Keratinocyte (primary cell): ENCODE measurements at regions not wholly inside any gene's neighbourhood (a gene's known extent, or its start where the extent isn't known, plus 50 kb on each side); places are given as distances from the start of the nearest gene placed in this dataset.

Source experiments
- DNase-seq: peaks from one replicate; pipeline ENCODE4 v3.0.0-alpha.2; 2011; ENCODE audit warnings: low read depth, missing footprints, low spot score
- FAIRE-seq: peaks from 2 replicates; lab custom pipeline; 2011; peaks lifted over from hg19 to GRCh38; lab: Jason Lieb, UNC
- H2AFZ ChIP-seq: 2 replicates; pipeline ENCODE4 v1.6.0; 2012; ENCODE audit warnings: low read length, control low read depth, inconsistent platforms; ENCODE audit not compliant: control insufficient read depth
- H3K27ac ChIP-seq: 2 replicates; pipeline ENCODE4 v1.5.1; 2011; ENCODE audit warnings: low read length; ENCODE audit not compliant: control insufficient read depth, insufficient read depth
- H3K27me3 ChIP-seq: 3 replicates; pipeline ENCODE4 v1.6.0; 2011; ENCODE audit warnings: low read length; ENCODE audit not compliant: control insufficient read depth, insufficient read depth; ENCODE audit errors: extremely low read depth
- H3K36me3 ChIP-seq, 2 experiments: 2 replicates in 1 of 2; 3 replicates in 1 of 2; pipeline ENCODE4 v1.5.1; 2011; ENCODE audit warnings: low read length in 2 of 2, mild to moderate bottlenecking in 1 of 2; ENCODE audit not compliant: control insufficient read depth in 2 of 2, insufficient read depth in 2 of 2; ENCODE audit errors: extremely low read depth in 1 of 2
- H3K4me1 ChIP-seq: 3 replicates; pipeline ENCODE4 v1.5.1; 2011; ENCODE audit warnings: low read length; ENCODE audit not compliant: control insufficient read depth, insufficient read depth; ENCODE audit errors: extremely low read depth
- H3K4me2 ChIP-seq: 3 replicates; pipeline ENCODE4 v1.6.0; 2011; ENCODE audit warnings: low read depth, low read length; ENCODE audit not compliant: control insufficient read depth, insufficient read depth; ENCODE audit errors: extremely low read depth
- H3K4me3 ChIP-seq, 3 experiments: fragments of 200-600 bp in 1 of 3; sonication (generic) in 1 of 3; 2 replicates in 2 of 3; 3 replicates in 1 of 3; pipeline ENCODE4 v1.5.1; 2011 to 2016; ENCODE audit warnings: low read length in 3 of 3, mild to moderate bottlenecking in 3 of 3, control low read depth in 2 of 3, inconsistent platforms in 1 of 3, low read depth in 1 of 3, mixed read lengths in 1 of 3, mixed run types in 1 of 3, moderate library complexity in 1 of 3; ENCODE audit not compliant: control insufficient read depth in 2 of 3, insufficient read depth in 2 of 3; ENCODE audit errors: extremely low read depth in 1 of 3
- H3K79me2 ChIP-seq: 2 replicates; pipeline ENCODE4 v1.6.0; 2012; ENCODE audit warnings: low read length; ENCODE audit not compliant: control insufficient read depth, insufficient read depth
- H3K9ac ChIP-seq: 3 replicates; pipeline ENCODE4 v1.6.0; 2011; ENCODE audit warnings: low read length; ENCODE audit not compliant: control insufficient read depth, insufficient read depth; ENCODE audit errors: extremely low read depth
- H3K9me1 ChIP-seq: 3 replicates; pipeline ENCODE4 v1.6.0; 2011; ENCODE audit warnings: low read length; ENCODE audit not compliant: control insufficient read depth, insufficient read depth; ENCODE audit errors: extremely low read depth
- H3K9me3 ChIP-seq: 2 replicates; pipeline ENCODE4 v1.5.1; 2012; ENCODE audit warnings: low read depth, low read length; ENCODE audit not compliant: control insufficient read depth
- H4K20me1 ChIP-seq: 3 replicates; pipeline ENCODE4 v1.6.0; 2011; ENCODE audit warnings: low read length; ENCODE audit not compliant: control insufficient read depth, insufficient read depth; ENCODE audit errors: extremely low read depth
- EZH2 ChIP-seq: IDR thresholded peaks from one replicate; pipeline ENCODE4 v1.6.1; 2012; ENCODE audit warnings: inconsistent platforms, mild to moderate bottlenecking, low read length, moderate library complexity
- dilution Hi-C: fragments of 300-500 bp; cut with MboI; formaldehyde crosslinking; loops from one replicate; pipeline ENCODE4 v1.7.0; 2020; ENCODE audit warnings: low sequenced_read_pairs; ENCODE audit not compliant: extremely low pct_ligation_motif_present
- TF ChIP-seq, protein P1 (sequence below), 3 experiments: IDR thresholded peaks in 1 of 3; conservative IDR thresholded peaks in 1 of 3; optimal IDR thresholded peaks in 1 of 3; 2 replicates in 2 of 3; 3 replicates in 1 of 3; pipeline versions ENCODE3 to v1.5.1; 2011; ENCODE audit warnings: low read length in 3 of 3, mild to moderate bottlenecking in 3 of 3, moderate library complexity in 2 of 3, control low read depth in 1 of 3, inconsistent platforms in 1 of 3; ENCODE audit not compliant: insufficient read depth in 2 of 3; ENCODE audit errors: extremely low read depth in 1 of 3

DNA sequence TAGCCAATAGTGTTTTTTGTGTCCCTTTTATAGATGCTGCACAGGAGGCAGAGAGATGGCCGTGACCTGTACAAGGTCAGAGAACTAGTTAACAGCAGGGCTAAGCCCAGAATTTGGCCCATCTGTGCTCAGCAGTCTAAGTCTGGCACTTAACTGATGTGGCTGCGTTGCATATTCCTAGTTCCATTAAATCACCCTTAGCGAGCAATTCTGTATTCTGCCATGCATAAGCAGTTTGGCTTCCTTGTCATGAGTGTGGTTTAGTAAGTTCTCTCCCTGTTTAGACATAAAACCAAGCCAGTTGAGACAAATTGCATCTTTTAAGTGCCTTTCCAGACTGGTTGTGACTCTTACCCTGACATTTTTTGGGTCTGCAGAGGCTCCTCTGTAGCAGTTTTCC lies 230.6 kb upstream of the TENM4 start:
- dilution Hi-C loops = no loop called here
- FAIRE-seq = no peak

DNA sequence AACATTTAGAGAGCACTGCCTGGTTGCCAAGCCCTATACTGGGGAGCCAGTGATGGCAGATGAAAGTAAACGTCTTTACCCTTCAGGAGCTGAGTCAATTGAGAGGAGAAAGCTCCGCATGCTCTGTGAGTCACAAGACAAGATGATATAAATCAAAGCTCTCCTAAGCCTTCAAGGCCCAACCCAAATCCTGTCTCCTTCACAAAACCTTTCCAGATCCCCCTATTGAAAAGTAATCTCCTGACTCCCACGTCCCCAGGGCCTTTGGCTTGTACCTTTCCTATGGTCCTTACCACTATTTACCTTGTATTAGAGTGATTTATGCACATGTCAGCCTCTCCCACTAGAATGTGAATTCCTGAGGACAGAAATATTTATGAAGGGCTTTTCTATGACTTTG lies 230.1 kb upstream of the TENM4 start:
- H3K4me2 ChIP-seq = no peak overlapping the region
- no peak for TF ChIP-seq EZH2
- TF ChIP-seq, protein P1, sequence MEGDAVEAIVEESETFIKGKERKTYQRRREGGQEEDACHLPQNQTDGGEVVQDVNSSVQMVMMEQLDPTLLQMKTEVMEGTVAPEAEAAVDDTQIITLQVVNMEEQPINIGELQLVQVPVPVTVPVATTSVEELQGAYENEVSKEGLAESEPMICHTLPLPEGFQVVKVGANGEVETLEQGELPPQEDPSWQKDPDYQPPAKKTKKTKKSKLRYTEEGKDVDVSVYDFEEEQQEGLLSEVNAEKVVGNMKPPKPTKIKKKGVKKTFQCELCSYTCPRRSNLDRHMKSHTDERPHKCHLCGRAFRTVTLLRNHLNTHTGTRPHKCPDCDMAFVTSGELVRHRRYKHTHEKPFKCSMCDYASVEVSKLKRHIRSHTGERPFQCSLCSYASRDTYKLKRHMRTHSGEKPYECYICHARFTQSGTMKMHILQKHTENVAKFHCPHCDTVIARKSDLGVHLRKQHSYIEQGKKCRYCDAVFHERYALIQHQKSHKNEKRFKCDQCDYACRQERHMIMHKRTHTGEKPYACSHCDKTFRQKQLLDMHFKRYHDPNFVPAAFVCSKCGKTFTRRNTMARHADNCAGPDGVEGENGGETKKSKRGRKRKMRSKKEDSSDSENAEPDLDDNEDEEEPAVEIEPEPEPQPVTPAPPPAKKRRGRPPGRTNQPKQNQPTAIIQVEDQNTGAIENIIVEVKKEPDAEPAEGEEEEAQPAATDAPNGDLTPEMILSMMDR (optimal IDR thresholded peaks at IDR 0.05 in 1 of 3, IDR thresholded peaks at IDR 0.05 in 1 of 3, conservative IDR thresholded peaks at IDR 0.05 in 1 of 3; ENCODE audit: extremely low read depth in 1 of 3, insufficient read depth in 2 of 3, low read length in 3 of 3) = no peak
- no peak for DNase-seq
- dilution Hi-C loops = no loop called here
- peaks cover 20% of the 10 kb centered on the region for H3K4me1 ChIP-seq
- no peak overlapping the region for H2AFZ ChIP-seq
- H3K9me1 ChIP-seq = no peaks in the 10 kb centered on the region
- no peak overlapping the region for H3K27ac ChIP-seq
- no peaks in the 10 kb centered on the region for H3K79me2 ChIP-seq
- FAIRE-seq = no peak
- no peak overlapping the region for H3K4me3 ChIP-seq
- H3K27me3 ChIP-seq = no peaks in the 10 kb centered on the region
- H3K9me3 ChIP-seq = no peaks in the 10 kb centered on the region
- no peaks in the 10 kb centered on the region for H4K20me1 ChIP-seq
- H3K9ac ChIP-seq = no peak overlapping the region
- no peaks in the 10 kb centered on the region for H3K36me3 ChIP-seq

More for the DNA sequence above, 230.6 kb upstream of the TENM4 start:
- no peak for DNase-seq
- no peaks in the 10 kb centered on the region for H3K27me3 ChIP-seq
- no peak overlapping the region for H3K4me2 ChIP-seq
- H3K4me3 ChIP-seq = no peak overlapping the region
- no peak for TF ChIP-seq EZH2
- TF ChIP-seq, protein P1 (optimal IDR thresholded peaks at IDR 0.05 in 1 of 3, IDR thresholded peaks at IDR 0.05 in 1 of 3, conservative IDR thresholded peaks at IDR 0.05 in 1 of 3; ENCODE audit: extremely low read depth in 1 of 3, insufficient read depth in 2 of 3, low read length in 3 of 3) = no peak
- H3K4me1 ChIP-seq = peaks cover 20% of the 10 kb centered on the region
- H2AFZ ChIP-seq = no peak overlapping the region
- H3K9me3 ChIP-seq = no peaks in the 10 kb centered on the region
- H3K27ac ChIP-seq = no peak overlapping the region
- H3K36me3 ChIP-seq = no peaks in the 10 kb centered on the region
- no peaks in the 10 kb centered on the region for H3K79me2 ChIP-seq
- H3K9ac ChIP-seq = no peak overlapping the region
- no peaks in the 10 kb centered on the region for H4K20me1 ChIP-seq
- H3K9me1 ChIP-seq = no peaks in the 10 kb centered on the region
